Thymus (tissue), 11 donors: ENCODE measurements at regions not wholly inside any gene's neighbourhood (a gene's known extent, or its start where the extent isn't known, plus 50 kb on each side); places are given as distances from the start of the nearest gene placed in this dataset.

ENCODE experiments used
- DNase-seq, 9 donors: peaks; one replicate each; pipeline ENCODE4 v3.0.0-alpha.2; 2013; ENCODE audit warnings: low spot score in 9 of 9, low read depth in 6 of 9, missing footprints in 1 of 9
- H3K27ac ChIP-seq, 2 donors: one replicate each; pipeline ENCODE4 v1.5.1; 2013; ENCODE audit warnings: control low read depth in 1 of 2, low read depth in 1 of 2, low read length in 1 of 2, mild to moderate bottlenecking in 1 of 2, moderate library complexity in 1 of 2
- H3K27me3 ChIP-seq, 2 donors: one replicate each; pipeline ENCODE4 v1.5.1; 2013; ENCODE audit warnings: low read length in 1 of 2; ENCODE audit not compliant: control insufficient read depth in 2 of 2, insufficient read depth in 1 of 2
- H3K36me3 ChIP-seq, 2 donors: one replicate each; pipeline ENCODE4 v1.5.1; 2013; ENCODE audit warnings: low read length in 1 of 2, mild to moderate bottlenecking in 1 of 2, moderate library complexity in 1 of 2; ENCODE audit not compliant: control insufficient read depth in 2 of 2, insufficient read depth in 2 of 2
- H3K4me1 ChIP-seq, 2 donors: one replicate each; pipeline ENCODE4 v1.5.1; 2013; ENCODE audit warnings: low read length in 2 of 2; ENCODE audit not compliant: control insufficient read depth in 2 of 2, insufficient read depth in 2 of 2
- H3K4me3 ChIP-seq, 2 donors: one replicate each; pipeline ENCODE4 v1.5.1; 2013; ENCODE audit warnings: low read length in 2 of 2, control low read depth in 1 of 2, mild to moderate bottlenecking in 1 of 2
- H3K9me3 ChIP-seq, 2 donors: one replicate each; pipeline ENCODE4 v1.5.1; 2013; ENCODE audit warnings: low read length in 1 of 2, mild to moderate bottlenecking in 1 of 2; ENCODE audit not compliant: control insufficient read depth in 2 of 2, insufficient read depth in 1 of 2
- WGBS: extraction: QIAGEN DNeasy Blood & Tissue Kit; methylation state at CpG from one replicate; pipeline ENCODE4 v1.1.7; 2013; 5-methylcytosine and 5-hydroxymethylcytosine counted together
- donor health status: healthy.

- Histone ChIP-seq H3K9me3 (peaks cover 0 to 6% of the 10 kb centered on the region in 2 donors), H3K4me3 (no peak overlapping the region), H3K27me3 (peaks cover 40 to 62% of the 10 kb centered on the region in 2 donors), H3K36me3 (no peaks in the 10 kb centered on the region), H3K27ac (no peak overlapping the region), H3K4me1 (peaks cover 0 to 2% of the 10 kb centered on the region in 2 donors)
- DNase-seq = no peak
- 50% methylated on average over 9 of the region's 9 CpGs for WGBS
Measured at GRCh38 chr1:10890491-10891071, 94.1 kb upstream of the CASZ1 start.

DNA sequence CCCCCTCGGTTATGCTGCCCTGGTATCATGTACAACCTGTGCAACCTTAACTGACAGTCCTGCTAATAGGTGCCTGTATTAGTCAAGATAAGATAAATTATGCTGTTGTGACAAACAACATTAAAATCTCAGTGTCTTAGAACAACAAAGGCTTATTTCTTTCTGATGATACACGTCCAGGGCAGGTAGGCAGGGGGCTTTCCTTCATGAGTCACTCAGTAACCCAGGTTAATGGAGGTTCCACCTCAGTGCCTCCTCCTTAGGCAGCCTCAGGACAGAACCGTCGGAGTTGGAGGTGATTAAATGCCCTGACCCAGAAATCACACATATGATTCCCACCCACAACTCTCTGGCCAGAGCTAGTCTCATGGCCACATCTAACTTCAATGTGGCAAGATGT, 94.6 kb upstream of the CASZ1 start:
- DNase-seq = no peak
- H3K9me3 ChIP-seq = peaks cover 0 to 6% of the 10 kb centered on the region in 2 donors
- WGBS = 75% methylated on average over 4 of the region's 4 CpGs
- H3K4me1 ChIP-seq = peaks cover 0 to 2% of the 10 kb centered on the region in 2 donors
- H3K27ac ChIP-seq = no peak overlapping the region
- H3K36me3 ChIP-seq = no peaks in the 10 kb centered on the region
- H3K27me3 ChIP-seq = peaks cover 40 to 59% of the 10 kb centered on the region in 2 donors
- H3K4me3 ChIP-seq = no peak overlapping the region

DNA sequence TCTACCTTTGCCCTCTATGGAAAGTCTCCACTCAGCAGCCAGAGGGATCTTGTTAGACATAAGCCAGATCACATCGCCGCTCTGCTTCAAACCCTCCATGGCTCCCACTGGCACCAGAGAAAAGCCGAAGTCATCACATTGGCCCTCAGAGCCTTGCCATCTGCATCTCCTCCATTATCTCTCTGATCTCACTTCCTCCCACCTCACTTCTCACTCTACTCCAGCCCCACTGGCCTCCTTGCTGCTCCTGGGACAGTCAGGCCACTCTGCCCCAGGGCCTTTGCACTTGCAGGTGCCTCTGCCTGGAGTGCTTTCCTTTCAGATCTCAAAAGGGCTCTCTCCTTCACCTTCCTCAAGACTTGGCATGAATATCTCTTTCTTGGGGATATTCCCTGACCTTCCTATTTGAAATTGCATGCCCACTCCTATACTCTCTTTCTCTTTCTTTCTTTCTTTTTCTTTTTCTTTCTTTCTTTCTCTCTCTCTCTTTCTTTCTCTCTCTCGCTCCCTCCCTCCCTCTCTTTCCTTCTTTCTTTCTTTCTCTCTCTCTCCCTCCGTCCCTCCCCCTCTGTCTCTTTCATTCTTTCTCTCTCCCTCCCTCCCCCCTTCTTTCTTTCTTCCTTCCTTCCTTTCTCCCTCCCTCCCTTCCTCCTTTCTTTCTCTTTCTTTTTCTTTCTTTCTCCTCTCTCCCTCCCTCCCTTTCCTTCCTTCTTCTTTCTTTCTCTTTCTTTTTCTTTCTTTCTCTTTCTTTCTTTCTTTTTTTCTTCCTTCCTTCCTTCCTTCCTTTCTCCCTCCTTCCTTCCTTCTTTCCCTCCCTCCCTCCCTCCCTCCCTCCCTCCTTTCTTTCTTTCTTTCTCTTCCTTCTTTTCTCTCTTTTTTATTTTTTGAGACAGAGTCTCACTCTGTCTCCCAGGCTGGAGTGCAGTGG, 96.0 kb upstream of the CASZ1 start:
- H3K9me3 ChIP-seq = peaks cover 0 to 6% of the 10 kb centered on the region in 2 donors
- no peaks in the 10 kb centered on the region for H3K36me3 ChIP-seq
- WGBS = 94% methylated on average over 5 of the region's 5 CpGs
- peaks cover 36 to 46% of the 10 kb centered on the region in 2 donors for H3K27me3 ChIP-seq
- no peak for DNase-seq
- no peak overlapping the region for H3K27ac ChIP-seq
- no peak overlapping the region for H3K4me3 ChIP-seq
- H3K4me1 ChIP-seq = peaks cover 0 to 2% of the 10 kb centered on the region in 2 donors

DNA sequence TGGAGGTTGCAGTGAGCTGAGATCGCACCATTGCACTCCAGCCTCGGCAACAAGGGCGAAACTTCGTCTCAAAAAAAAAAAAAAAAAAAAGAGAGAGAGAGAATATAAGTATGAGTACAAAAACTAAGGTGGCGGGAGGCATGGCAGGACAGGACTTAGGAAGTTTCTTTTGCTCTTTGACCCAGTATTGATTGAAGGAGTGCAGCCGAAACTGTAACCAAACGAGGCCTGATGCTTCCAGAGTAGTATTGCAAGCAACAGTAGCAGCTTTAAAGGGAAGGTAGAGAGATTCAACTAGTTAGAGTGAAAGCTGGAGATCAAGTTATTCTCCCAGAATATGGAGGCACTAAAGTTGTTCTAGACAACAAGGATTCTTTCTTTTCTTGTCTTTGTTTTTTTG, 99.2 kb upstream of the CASZ1 start:
- H3K36me3 ChIP-seq = no peaks in the 10 kb centered on the region
- DNase-seq = no peak
- peaks cover 7 to 17% of the 10 kb centered on the region in 2 donors for H3K27me3 ChIP-seq
- WGBS = 99% methylated on average over 7 of the region's 7 CpGs
- H3K27ac ChIP-seq = no peak overlapping the region
- peaks cover 0 to 3% of the 10 kb centered on the region in 2 donors for H3K4me1 ChIP-seq
- no peak overlapping the region for H3K4me3 ChIP-seq
- H3K9me3 ChIP-seq = no peaks in the 10 kb centered on the region

DNA sequence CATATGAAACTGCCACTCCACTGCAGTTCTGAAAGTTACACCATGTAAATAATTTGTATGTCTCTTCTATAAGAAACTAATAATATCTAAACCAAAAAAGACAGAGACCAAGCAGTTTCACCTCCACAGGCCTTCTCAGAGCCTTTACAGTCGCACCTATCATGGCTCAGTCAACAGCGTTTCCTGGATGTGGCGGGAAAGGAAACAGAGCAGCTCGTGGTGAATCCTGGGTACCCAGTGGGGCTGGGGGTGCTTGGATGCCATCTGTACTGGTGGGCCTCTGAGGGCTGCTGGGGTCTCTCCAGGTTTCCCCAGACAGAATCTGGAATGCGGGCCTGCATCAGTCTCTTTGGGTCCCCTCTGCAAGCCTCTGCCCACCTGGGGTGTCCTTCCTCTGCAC, 100.2 kb upstream of the CASZ1 start:
- H3K36me3 ChIP-seq = no peaks in the 10 kb centered on the region
- H3K9me3 ChIP-seq = no peaks in the 10 kb centered on the region
- H3K4me3 ChIP-seq = no peak overlapping the region
- no peak overlapping the region for H3K27ac ChIP-seq
- peaks cover 0 to 9% of the 10 kb centered on the region in 2 donors for H3K4me1 ChIP-seq
- WGBS = 73% methylated on average over 5 of the region's 5 CpGs
- peaks cover 2 to 7% of the 10 kb centered on the region in 2 donors for H3K27me3 ChIP-seq
- DNase-seq = no peak

DNA sequence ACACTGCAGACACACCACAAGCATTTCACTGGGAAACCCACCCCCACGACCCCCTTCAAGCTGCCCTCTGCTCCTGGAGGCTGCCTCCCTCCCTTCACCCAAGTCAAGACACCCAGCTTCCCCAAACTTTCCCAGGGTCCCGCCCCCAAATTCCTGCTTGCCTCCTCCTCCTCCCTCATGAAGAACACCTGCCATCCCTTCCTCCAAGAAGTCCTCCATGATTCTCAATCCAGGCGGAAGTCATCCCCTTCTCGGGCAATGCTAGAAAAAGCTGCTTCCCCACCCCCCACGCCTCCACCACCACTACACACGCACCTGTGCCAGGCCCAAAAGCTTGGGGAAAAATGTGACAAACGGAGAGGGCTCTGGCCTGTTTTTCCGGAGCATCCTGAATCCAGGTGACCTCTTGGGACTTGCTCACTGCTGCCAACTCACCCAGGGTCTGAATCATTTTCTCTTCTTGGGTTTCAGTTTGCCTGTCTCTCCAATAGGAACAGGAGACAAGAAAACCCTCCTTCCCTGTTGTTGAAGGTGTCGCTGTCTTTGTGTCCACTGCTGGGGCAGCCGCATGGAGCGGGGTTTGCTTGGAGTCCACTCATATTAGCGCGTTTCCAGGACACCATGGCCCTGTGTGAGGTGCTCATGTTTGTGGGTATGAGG, 101.0 kb upstream of the CASZ1 start:
- peaks cover 0 to 2% of the 10 kb centered on the region in 2 donors for H3K27me3 ChIP-seq
- no peak overlapping the region for H3K27ac ChIP-seq
- WGBS = 97% methylated on average over 13 of the region's 13 CpGs
- H3K36me3 ChIP-seq = no peaks in the 10 kb centered on the region
- peaks cover 0 to 9% of the 10 kb centered on the region in 2 donors for H3K4me1 ChIP-seq
- H3K9me3 ChIP-seq = no peaks in the 10 kb centered on the region
- DNase-seq = no peak
- H3K4me3 ChIP-seq = no peak overlapping the region

DNA sequence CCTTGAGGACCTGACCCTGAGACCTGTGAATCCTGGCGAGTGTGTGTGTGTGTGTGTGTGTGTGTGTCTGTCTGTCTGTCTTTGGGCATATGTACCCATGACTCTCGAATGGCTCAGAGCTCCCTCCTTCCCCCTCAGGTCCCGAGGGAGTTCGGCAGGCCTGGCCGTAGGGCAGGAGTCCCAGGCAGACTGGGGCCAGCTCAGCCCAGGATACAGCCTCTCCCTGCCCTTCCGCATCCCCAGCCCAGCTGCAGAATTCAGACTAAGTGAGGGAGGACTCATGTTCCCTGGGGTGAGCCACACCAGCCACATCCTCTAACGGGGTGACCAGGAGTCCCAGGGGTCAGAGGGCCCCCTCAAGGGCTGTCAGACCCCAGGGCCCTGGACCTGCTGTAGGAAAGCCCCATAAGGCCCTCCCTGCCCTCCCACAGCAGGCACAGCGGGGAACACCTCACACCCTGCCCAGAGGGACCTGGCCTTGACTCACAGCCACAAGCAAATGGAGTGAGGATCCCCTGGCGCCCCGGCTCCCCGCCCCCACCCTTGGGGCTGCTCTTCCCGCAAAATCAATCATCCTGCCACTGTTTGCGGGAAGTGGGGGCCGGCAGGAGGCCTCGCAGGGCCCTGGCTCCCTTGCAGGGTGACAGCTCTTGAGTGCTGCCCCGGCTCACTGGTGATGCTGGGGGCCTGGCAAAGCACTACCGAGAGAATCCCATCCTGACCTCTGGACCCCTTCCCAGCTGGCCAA, 101.7 kb upstream of the CASZ1 start:
- WGBS = 68% methylated on average over 17 of the region's 17 CpGs
- H3K9me3 ChIP-seq = no peaks in the 10 kb centered on the region
- peaks cover 0 to 9% of the 10 kb centered on the region in 2 donors for H3K4me1 ChIP-seq
- H3K27ac ChIP-seq = no peak overlapping the region
- no peaks in the 10 kb centered on the region for H3K27me3 ChIP-seq
- no peak overlapping the region for H3K4me3 ChIP-seq
- H3K36me3 ChIP-seq = no peaks in the 10 kb centered on the region
- DNase-seq = no peak

GRCh38 chr1:10898921-10899320, 102.5 kb upstream of the CASZ1 start:
- Histone ChIP-seq H3K4me3 (no peak overlapping the region), H3K9me3 (no peaks in the 10 kb centered on the region), H3K27ac (no peak overlapping the region), H3K36me3 (no peaks in the 10 kb centered on the region), H3K4me1 (peaks cover 4 to 14% of the 10 kb centered on the region in 2 donors), H3K27me3 (no peaks in the 10 kb centered on the region)
- 91% methylated on average over 9 of the region's 9 CpGs for WGBS
- no peak for DNase-seq
